GM23338 (cell line): ENCODE measurements at regions not wholly inside any gene's neighbourhood (a gene's known extent, or its start where the extent isn't known, plus 50 kb on each side); places are given as distances from the start of the nearest gene placed in this dataset.

Experiments used
- ATAC-seq: fragments of 200-7000 bp; cut with Tn5 transposase; 3 replicates; pipeline ENCODE4 v1.9.1; 2020
- DNase-seq: peaks from one replicate; pipeline ENCODE4 v3.0.0-alpha.2; 2015; ENCODE audit warnings: low spot score
- H2AFZ ChIP-seq: fragments of 200-600 bp; sonication (generic); 2 replicates; pipeline ENCODE4 v1.8.0; 2016; ENCODE audit warnings: antibody characterized with exemption, mild to moderate bottlenecking, moderate library complexity
- H3F3A ChIP-seq: fragments of 200-600 bp; sonication (generic); replicated peaks from 2 replicates; pipeline ENCODE4 v1.8.0; 2017; ENCODE audit warnings: antibody characterized with exemption, mixed run types, low read depth
- H3K27ac ChIP-seq: fragments of 200-600 bp; sonication (generic); 2 replicates; pipeline ENCODE4 v1.6.1; 2016; ENCODE audit warnings: low read depth
- H3K27me3 ChIP-seq: fragments of 200-600 bp; sonication (generic); 2 replicates; pipeline ENCODE4 v1.8.0; 2016; ENCODE audit warnings: mild to moderate bottlenecking, mixed run types, moderate library complexity; ENCODE audit not compliant: insufficient read depth
- H3K36me3 ChIP-seq: fragments of 200-600 bp; sonication (generic); 2 replicates; pipeline ENCODE4 v1.8.0; 2016; ENCODE audit warnings: mild to moderate bottlenecking; ENCODE audit not compliant: insufficient read depth
- H3K4me1 ChIP-seq: fragments of 200-600 bp; sonication (generic); 2 replicates; pipeline ENCODE4 v1.8.0; 2016; ENCODE audit warnings: mild to moderate bottlenecking, moderate library complexity; ENCODE audit not compliant: insufficient read depth
- H3K4me2 ChIP-seq: fragments of 200-600 bp; sonication (generic); 2 replicates; pipeline ENCODE4 v1.7.1; 2017; ENCODE audit warnings: mixed run types
- H3K4me3 ChIP-seq: fragments of 200-600 bp; sonication (generic); 2 replicates; pipeline ENCODE4 v1.6.1; 2016; ENCODE audit warnings: mixed run types
- H3K79me2 ChIP-seq: fragments of 200-600 bp; sonication (generic); replicated peaks from 2 replicates; pipeline ENCODE4 v1.8.0; 2017; ENCODE audit warnings: mild to moderate bottlenecking; ENCODE audit not compliant: insufficient read depth
- H3K9me2 ChIP-seq: fragments of 200-600 bp; sonication (generic); 2 replicates; pipeline ENCODE4 v1.8.0; 2017; ENCODE audit not compliant: insufficient read depth
- H4K20me1 ChIP-seq: fragments of 200-600 bp; sonication (generic); replicated peaks from 2 replicates; pipeline ENCODE4 v1.8.0; 2017; ENCODE audit warnings: mild to moderate bottlenecking; ENCODE audit not compliant: insufficient read depth
- H3K27ac Mint-ChIP-seq: 2 replicates; pipeline ENCODE4 v1.8.0; 2020; ENCODE audit warnings: inconsistent platforms, mild to moderate bottlenecking, moderate library complexity, mixed read lengths
- H3K27me3 Mint-ChIP-seq: 3 replicates; pipeline ENCODE4 v1.8.0; 2022; ENCODE audit warnings: low read depth, mild to moderate bottlenecking, moderate library complexity, mixed read lengths, inconsistent platforms; ENCODE audit not compliant: insufficient read depth, poor library complexity
- H3K36me3 Mint-ChIP-seq: 3 replicates; pipeline ENCODE4 v1.8.0; 2021; ENCODE audit warnings: low read depth, mild to moderate bottlenecking, inconsistent platforms, moderate library complexity, mixed read lengths
- H3K4me1 Mint-ChIP-seq: 3 replicates; pipeline ENCODE4 v1.8.0; 2020; ENCODE audit warnings: mild to moderate bottlenecking, inconsistent platforms, mixed read lengths
- H3K4me3 Mint-ChIP-seq: 3 replicates; pipeline ENCODE4 v1.8.0; 2021; ENCODE audit warnings: moderate library complexity, mild to moderate bottlenecking, inconsistent platforms, mixed read lengths
- H3K9me3 Mint-ChIP-seq: 3 replicates; pipeline ENCODE4 v1.8.0; 2020; ENCODE audit warnings: moderate library complexity, mild to moderate bottlenecking, inconsistent platforms, mixed read lengths
- CTCF ChIP-seq, 2 experiments: fragments of 200-600 bp in 1 of 2; sonication (generic) in 1 of 2; conservative IDR thresholded peaks; 2 replicates each; pipeline versions ENCODE4 v1.5.1 to v1.6.1; 2016 to 2017; ENCODE audit warnings: antibody characterized with exemption in 2 of 2, low read depth in 2 of 2, mild to moderate bottlenecking in 2 of 2, moderate library complexity in 1 of 2
- JUNB ChIP-seq: IDR thresholded peaks from one replicate; pipeline ENCODE4 v1.6.1; 2016; ENCODE audit warnings: antibody characterized with exemption; ENCODE audit not compliant: unreplicated experiment
- NANOG ChIP-seq: IDR thresholded peaks from 2 replicates; pipeline ENCODE4 v1.6.1; 2016; ENCODE audit warnings: antibody characterized with exemption, borderline replicate concordance
- POLR2AphosphoS5 ChIP-seq: IDR thresholded peaks from 2 replicates; pipeline ENCODE4 v1.6.1; 2016; ENCODE audit warnings: antibody characterized with exemption, low read depth
- REST ChIP-seq: IDR thresholded peaks from one replicate; pipeline ENCODE4 v1.6.1; 2018; ENCODE audit warnings: antibody characterized with exemption; ENCODE audit not compliant: unreplicated experiment
- ZNF114 ChIP-seq: fragments of 250-450 bp; sonication (Bioruptor Pico); IDR thresholded peaks from 2 replicates; pipeline ENCODE4 v1.5.0; 2020; ENCODE audit warnings: mild to moderate bottlenecking, moderate library complexity
- ZNF331 ChIP-seq: fragments of 250-450 bp; sonication (Bioruptor Pico); IDR thresholded peaks from 2 replicates; pipeline ENCODE4 v1.5.0; 2020; ENCODE audit warnings: low read depth, mild to moderate bottlenecking, moderate library complexity

- Mint-ChIP-seq H3K27ac (no peak overlapping the region), H3K4me3 (no peak overlapping the region), H3K4me1 (no peaks in the 10 kb centered on the region), H3K36me3 (no peaks in the 10 kb centered on the region), H3K9me3 (no peaks in the 10 kb centered on the region), H3K27me3 (peaks cover 2% of the 10 kb centered on the region)
- no peaks in the 10 kb centered on the region for H4K20me1 ChIP-seq
- H3K27ac ChIP-seq, result no peak overlapping the region
- no peak overlapping the region for H2AFZ ChIP-seq
- ATAC-seq (peak; percentile 71), DNase-seq (peak; percentile 67)
- no peak overlapping the region for H3K4me3 ChIP-seq
- H3K27me3 ChIP-seq, result no peaks in the 10 kb centered on the region
- H3K36me3 ChIP-seq, result no peaks in the 10 kb centered on the region
- TF ChIP-seq CTCF (conservative IDR thresholded peaks at IDR 0.05; ENCODE audit: low read depth in 2 of 2) (peak; percentile 67 to 89), POLR2AphosphoS5 (no peak)
- no peaks in the 10 kb centered on the region for H3K9me2 ChIP-seq
- H3F3A ChIP-seq, result no peaks in the 10 kb centered on the region
- H3K4me1 ChIP-seq, result no peaks in the 10 kb centered on the region
- no peaks in the 10 kb centered on the region for H3K79me2 ChIP-seq
- no peak overlapping the region for H3K4me2 ChIP-seq
Observed at GRCh38 chr5:100479079-100479688, 56.0 kb upstream of the FAM174A start.

- no peak overlapping the region for H3K4me3 ChIP-seq
- Mint-ChIP-seq H3K27ac (no peak overlapping the region), H3K4me1 (peaks cover 3% of the 10 kb centered on the region; the same call in 2 of the 3 replicates), H3K9me3 (no peaks in the 10 kb centered on the region), H3K4me3 (no peak overlapping the region), H3K36me3 (no peaks in the 10 kb centered on the region), H3K27me3 (peaks cover 2% of the 10 kb centered on the region)
- H2AFZ ChIP-seq, result no peak overlapping the region
- no peak overlapping the region for H3K27ac ChIP-seq
- H3K36me3 ChIP-seq, result no peaks in the 10 kb centered on the region
- H4K20me1 ChIP-seq, result no peaks in the 10 kb centered on the region
- no peak overlapping the region for H3K4me2 ChIP-seq
- no peak for DNase-seq
- no peaks in the 10 kb centered on the region for H3K79me2 ChIP-seq
- ATAC-seq, result no peak
- TF ChIP-seq REST, result no peak
- no peak for TF ChIP-seq ZNF331 (CRISPR knock-in tag)
- TF ChIP-seq NANOG, result no peak
- TF ChIP-seq ZNF114 (CRISPR knock-in tag), result no peak
- no peak for TF ChIP-seq JUNB
- no peaks in the 10 kb centered on the region for H3F3A ChIP-seq
- no peaks in the 10 kb centered on the region for H3K4me1 ChIP-seq
- H3K9me2 ChIP-seq, result no peaks in the 10 kb centered on the region
- no peaks in the 10 kb centered on the region for H3K27me3 ChIP-seq
Observed at GRCh38 chr5:100472091-100472490, 63.1 kb upstream of the FAM174A start.
